GM18526 (cell line): ENCODE measurements at regions not wholly inside any gene's neighbourhood (a gene's known extent, or its start where the extent isn't known, plus 50 kb on each side); places are given as distances from the start of the nearest gene placed in this dataset.

Experiments
- POLR2A ChIP-seq: IDR thresholded peaks from 3 replicates; pipeline ENCODE4 v1.6.1; 2011; ENCODE audit not compliant: insufficient read length; ENCODE audit errors: extremely low read depth

DNA sequence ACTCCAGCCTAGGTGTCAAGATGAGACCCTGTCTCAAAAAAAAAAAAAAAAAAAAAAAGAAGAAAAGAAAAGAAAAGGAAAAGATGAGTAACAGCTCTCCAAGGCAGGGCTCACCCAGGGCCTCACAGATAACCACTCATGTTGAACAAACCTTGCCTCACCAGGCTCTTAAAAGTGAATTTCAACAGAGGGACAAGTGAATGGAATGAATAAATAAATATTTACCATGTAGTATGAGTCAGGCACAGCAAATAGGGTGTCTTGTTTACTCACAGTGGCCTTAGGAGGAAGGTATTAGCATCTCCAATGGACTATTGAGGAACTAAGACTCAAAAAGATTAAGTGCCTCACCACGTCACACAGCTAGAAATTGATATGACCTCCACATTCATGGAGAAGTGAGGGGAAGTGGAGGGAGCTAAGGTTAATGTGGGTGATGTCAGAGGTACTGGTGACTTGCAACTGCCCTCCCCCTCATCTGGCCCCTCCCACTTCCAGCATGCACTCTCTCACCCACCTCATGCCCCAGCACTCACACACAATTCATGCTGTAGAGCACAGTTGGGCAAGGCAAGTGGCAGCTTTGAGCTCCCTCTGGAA, 255.5 kb downstream of the UACA start:
- TF ChIP-seq POLR2A, result no peak

- TF ChIP-seq POLR2A, result no peak
Observed at GRCh38 chr15:70505936-70506912, 257.1 kb downstream of the UACA start.

DNA sequence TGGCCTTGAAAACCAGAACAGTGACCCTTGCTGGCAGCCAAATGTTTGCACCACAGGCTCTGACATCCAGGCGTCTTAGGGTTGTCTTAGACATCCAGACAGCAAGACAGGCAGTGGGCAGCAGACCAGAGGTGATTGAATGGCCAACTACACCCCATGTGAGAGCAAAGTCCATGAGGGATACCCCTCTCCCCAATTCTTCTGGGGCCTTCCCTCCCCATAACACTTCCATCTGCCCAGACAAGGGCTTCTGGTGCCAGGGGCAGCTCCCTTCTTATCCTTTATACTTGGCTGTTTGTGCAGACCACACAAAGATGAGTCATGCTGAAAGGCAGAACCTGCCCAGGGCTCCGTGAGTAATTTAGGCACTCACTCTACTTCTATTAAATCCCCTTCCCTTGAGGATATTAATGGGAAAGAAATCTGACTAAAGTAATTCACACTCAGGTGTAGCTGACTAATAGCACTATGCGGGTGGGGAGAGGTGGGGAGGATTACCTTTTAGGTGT, 257.9 kb downstream of the UACA start:
- TF ChIP-seq POLR2A, result no peak

GRCh38 chr15:70504988-70505387, 258.4 kb downstream of the UACA start:
- TF ChIP-seq POLR2A, result no peak

DNA sequence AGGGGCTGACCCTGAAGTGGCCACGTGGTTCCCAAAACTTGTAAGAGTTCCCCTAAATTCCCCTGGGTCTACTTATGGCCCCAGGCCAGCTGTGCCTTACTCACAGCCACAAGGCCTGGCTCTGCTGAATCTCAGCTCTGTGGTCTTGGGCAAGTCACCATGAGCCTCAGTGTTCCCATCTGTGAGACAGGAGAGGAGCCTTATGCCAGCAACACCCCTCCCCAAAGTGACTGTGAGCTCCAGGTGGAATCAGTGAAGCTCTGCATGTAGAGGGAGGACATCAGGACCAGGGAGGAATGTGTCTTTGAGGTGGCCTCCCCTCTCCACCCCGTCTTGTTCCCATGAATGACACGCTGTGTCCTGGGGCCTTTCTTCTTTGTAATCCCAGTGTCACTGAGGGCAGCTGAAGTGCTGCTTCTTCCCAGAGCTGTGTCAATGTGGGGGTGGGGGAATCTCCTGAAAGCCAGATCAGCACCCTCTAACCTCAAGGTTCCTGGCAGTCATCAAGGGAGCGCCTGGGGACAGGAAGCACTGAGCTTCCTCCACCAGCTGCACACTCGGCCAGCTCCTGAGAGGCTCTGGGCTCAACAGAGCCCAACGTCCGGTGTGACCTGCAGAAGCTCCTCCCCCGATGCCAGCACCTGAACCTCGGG, 258.9 kb downstream of the UACA start:
- peak; percentile 70 for TF ChIP-seq POLR2A

GRCh38 chr15:70503798-70504298, 259.5 kb downstream of the UACA start:
- TF ChIP-seq POLR2A, result no peak

DNA sequence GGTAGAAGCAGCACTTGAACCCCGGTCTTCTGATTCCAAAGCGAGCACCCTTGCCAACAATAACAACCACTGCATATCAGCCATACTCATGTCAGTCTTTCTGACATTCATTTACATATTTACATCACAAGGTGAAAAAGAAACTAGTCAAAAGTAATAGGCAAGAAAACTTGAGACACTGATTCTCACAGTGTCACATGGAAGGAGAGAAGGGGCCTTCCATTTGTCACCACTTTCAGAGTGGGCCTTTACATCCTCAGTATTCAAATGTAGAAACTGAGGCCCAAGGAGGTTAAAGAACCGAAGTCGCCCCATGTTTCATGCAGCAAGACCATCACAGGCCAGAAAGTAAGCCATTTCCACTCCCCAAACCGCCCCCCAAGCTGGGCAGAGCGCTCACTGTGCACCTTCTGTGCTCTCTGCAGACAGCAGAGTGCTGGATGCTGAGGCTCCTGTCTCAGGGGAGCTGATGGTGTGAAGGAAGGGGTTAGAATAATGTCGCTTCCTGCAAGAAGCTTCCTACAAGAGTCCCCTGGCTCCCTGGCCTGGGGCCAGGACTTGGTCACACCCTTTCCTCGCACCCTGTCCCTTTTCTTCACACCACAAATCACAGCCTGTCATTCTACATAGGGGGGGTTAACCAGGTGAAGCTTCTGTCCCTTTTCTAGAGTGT, 260.1 kb downstream of the UACA start:
- TF ChIP-seq POLR2A, result peak; percentile 21

GRCh38 chr15:70502529-70502928, 260.8 kb downstream of the UACA start:
- TF ChIP-seq POLR2A, result no peak

DNA sequence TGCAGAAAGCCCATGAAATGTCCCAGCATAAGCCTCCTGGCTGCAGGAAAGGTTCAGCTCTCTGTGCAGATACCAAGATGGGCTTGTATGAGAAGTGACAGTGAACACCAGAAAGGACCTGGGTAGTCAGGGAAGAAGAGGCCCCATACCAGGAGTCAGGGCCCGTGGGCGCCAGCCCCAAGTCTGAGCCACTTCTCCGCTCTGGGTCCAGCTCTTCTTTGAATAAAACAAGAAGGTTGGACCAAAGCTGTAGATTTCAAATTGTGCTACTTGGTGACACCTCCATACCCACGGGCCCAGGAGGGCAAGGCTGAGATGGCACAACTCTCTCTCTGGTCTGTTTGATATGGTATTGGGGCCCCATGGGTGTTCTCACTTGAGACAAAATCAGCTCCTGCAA, 261.5 kb downstream of the UACA start:
- TF ChIP-seq POLR2A, result no peak

- TF ChIP-seq POLR2A, result no peak
Observed at GRCh38 chr15:70501121-70501727, 262.1 kb downstream of the UACA start.

DNA sequence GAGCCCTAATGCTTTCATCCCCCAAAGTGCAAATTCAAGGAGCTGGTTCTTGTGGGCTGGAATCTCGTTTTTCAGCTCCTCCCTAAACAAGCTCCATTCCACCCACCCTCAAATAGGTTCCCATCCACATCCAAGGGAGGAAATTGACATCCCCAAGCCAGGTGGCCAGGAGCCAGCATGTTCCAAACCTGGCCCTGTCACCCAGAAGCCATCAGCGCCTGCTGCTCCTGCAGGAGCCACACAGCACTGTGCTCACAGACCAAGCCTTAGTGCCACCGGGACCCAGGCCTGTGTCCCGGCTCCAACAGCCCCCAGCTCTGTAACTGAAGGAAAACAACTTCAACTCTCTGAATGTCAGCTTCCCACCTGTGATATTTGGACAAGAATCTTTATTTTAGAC, 263.6 kb downstream of the UACA start:
- TF ChIP-seq POLR2A, result no peak

DNA sequence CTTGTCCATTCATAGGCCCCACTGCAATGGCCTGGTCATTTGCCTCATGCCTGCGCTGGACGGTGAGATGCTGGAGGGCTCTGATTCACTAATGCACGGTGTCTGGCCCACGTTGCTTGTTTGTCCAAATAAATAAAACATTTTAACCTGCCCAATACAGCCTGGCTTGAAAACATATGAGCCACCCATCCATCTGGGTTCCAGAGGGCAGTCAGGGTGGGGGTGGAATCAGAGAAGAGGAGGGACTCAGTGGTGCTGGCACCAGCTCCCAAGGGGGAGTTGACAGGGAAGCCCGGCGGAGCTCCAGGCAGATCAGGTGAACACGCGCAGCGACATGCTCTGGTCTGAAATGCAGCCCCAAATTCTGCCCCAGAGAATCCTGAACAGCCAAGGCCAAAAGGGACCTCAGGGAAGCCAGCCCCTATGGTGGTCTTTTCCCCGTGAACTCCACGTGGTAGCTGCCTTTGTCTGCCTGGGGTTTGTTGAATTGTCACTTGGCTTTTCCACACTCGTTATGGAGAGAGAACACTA, 265.2 kb downstream of the UACA start:
- TF ChIP-seq POLR2A, result no peak

GRCh38 chr15:70497661-70498060, 265.7 kb downstream of the UACA start:
- TF ChIP-seq POLR2A, result no peak

- no peak for TF ChIP-seq POLR2A
Observed at GRCh38 chr15:70495991-70496599, 267.3 kb downstream of the UACA start.
